Spleen (tissue), 7 donors: ENCODE measurements at regions not wholly inside any gene's neighbourhood (a gene's known extent, or its start where the extent isn't known, plus 50 kb on each side); places are given as distances from the start of the nearest gene placed in this dataset.

Experiments used
- CTCF ChIP-seq, 11 experiments: fragments of 200-600 bp in 7 of 11; fragments of 450-650 bp in 4 of 11; sonication (generic) in 4 of 11; IDR thresholded peaks in 8 of 11; conservative IDR thresholded peaks in 3 of 11; 1 replicate in 7 of 11; 2 replicates in 4 of 11; pipeline versions ENCODE4 v1.4.0 to v1.8.0; 2016 to 2021; ENCODE audit warnings: antibody characterized with exemption in 11 of 11, inconsistent platforms in 4 of 11, mild to moderate bottlenecking in 1 of 11
- POLR2A ChIP-seq, 3 donors: fragments of 450-650 bp; IDR thresholded peaks; one replicate each; pipeline ENCODE4 v1.5.1; 2017; ENCODE audit warnings: antibody characterized with exemption in 3 of 3, mild to moderate bottlenecking in 1 of 3
- donor health status: DM: no; HTN: no; CAD: no; lungs with moderate emphysema.
- donor health status: DM: no; HTN: no; CAD: no.
- donor health status: DM: no; HTN: no; CAD: no.

DNA sequence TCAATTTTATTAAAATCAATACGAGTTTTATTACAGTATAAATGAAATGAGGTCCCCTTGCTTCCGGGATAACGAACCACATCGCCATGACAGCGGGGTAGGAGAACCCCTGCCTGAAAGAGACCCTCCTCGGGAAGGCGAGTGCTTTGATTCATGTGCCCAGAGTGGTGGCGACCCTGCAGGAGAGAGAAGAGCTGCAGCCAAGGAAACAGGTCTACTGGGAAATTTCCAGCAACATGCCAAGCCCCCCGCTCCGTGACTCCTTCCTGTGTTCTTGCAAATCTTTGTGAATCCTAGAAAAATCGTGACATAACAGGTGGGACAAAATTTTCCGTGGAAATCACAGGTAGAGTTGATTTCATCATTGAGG is 162.5 kb downstream of the WSCD1 start:
- no peak for TF ChIP-seq CTCF (IDR thresholded peaks at IDR 0.05 in 8 of 11, conservative IDR thresholded peaks at IDR 0.05 in 3 of 11)
- TF ChIP-seq POLR2A (IDR thresholded peaks at IDR 0.05), result no peak
